Ovary (tissue), 7 donors: ENCODE measurements at regions not wholly inside any gene's neighbourhood (a gene's known extent, or its start where the extent isn't known, plus 50 kb on each side); places are given as distances from the start of the nearest gene placed in this dataset.

Experiments used
- DNase-seq, 5 donors: peaks; one replicate each; pipeline ENCODE4 v3.0.0-alpha.2; 2019 to 2020
- H3K27ac ChIP-seq, 2 donors: fragments of 200-600 bp; one replicate each; pipeline versions ENCODE4 v1.5.1 to v1.8.0; 2019 to 2022
- H3K27me3 ChIP-seq: fragments of 200-600 bp; one replicate; pipeline ENCODE4 v1.8.0; 2022
- H3K36me3 ChIP-seq: fragments of 200-600 bp; sonication (generic); one replicate; pipeline ENCODE4 v1.5.1; 2019
- H3K4me1 ChIP-seq: one replicate; pipeline ENCODE4 v1.8.1; 2013; ENCODE audit warnings: mild to moderate bottlenecking, moderate library complexity; ENCODE audit not compliant: insufficient read depth
- H3K4me3 ChIP-seq: fragments of 200-600 bp; sonication (generic); one replicate; pipeline ENCODE4 v1.5.1; 2017
- H3K9me3 ChIP-seq, 2 donors: fragments of 200-600 bp in 1 of 2; sonication (generic) in 1 of 2; one replicate each; pipeline versions ENCODE4 v1.5.1 to v1.8.1; 2013 to 2019; ENCODE audit warnings: mild to moderate bottlenecking in 1 of 2, moderate library complexity in 1 of 2
- EP300 ChIP-seq: sonication (generic); formaldehyde crosslinking; IDR thresholded peaks from one replicate; pipeline ENCODE4 v1.6.1; 2017; ENCODE audit warnings: antibody characterized with exemption
- POLR2A ChIP-seq: fragments of 450-650 bp; IDR thresholded peaks from one replicate; pipeline ENCODE4 v1.6.1; 2017; ENCODE audit warnings: antibody characterized with exemption, mild to moderate bottlenecking, moderate library complexity
- WGBS, 3 donors: extraction: QIAGEN DNeasy Blood & Tissue Kit in 1 of 3; methylation state at CpG; one replicate each; pipeline versions ENCODE4 v1.1.5 to v1.1.7; 2013 to 2017; 5-methylcytosine and 5-hydroxymethylcytosine counted together
- intact Hi-C, 4 donors: fragments of 100-400 bp; cut with DNase I; formaldehyde crosslinking; loops; one replicate each; pipeline versions ENCODE4 v1.11.0 to v1.15.1; 2022 to 2023
- TF ChIP-seq, protein P1 (sequence below), 3 donors: fragments of 450-650 bp in 2 of 3; fragments of 200-600 bp in 1 of 3; IDR thresholded peaks; one replicate each; pipeline versions ENCODE4 v1.5.1 to v1.8.0; 2016 to 2022; ENCODE audit warnings: antibody characterized with exemption in 3 of 3, mild to moderate bottlenecking in 1 of 3
- donor health status: DM: no; HTN: no; CAD: no; lungs with moderate emphysema.
- donor health status: DM: no; HTN: no; CAD: no.
- donor health status: Bipolar disorder and iron deficiency.
- donor health status: DM: no; HTN: no; CAD: no.
- donor health status: DM: yes; HTN: yes; CAD: no.

- no peaks in the 10 kb centered on the region for H3K27me3 ChIP-seq
- TF ChIP-seq EP300 (no peak), POLR2A (no peak)
- TF ChIP-seq, protein P1, sequence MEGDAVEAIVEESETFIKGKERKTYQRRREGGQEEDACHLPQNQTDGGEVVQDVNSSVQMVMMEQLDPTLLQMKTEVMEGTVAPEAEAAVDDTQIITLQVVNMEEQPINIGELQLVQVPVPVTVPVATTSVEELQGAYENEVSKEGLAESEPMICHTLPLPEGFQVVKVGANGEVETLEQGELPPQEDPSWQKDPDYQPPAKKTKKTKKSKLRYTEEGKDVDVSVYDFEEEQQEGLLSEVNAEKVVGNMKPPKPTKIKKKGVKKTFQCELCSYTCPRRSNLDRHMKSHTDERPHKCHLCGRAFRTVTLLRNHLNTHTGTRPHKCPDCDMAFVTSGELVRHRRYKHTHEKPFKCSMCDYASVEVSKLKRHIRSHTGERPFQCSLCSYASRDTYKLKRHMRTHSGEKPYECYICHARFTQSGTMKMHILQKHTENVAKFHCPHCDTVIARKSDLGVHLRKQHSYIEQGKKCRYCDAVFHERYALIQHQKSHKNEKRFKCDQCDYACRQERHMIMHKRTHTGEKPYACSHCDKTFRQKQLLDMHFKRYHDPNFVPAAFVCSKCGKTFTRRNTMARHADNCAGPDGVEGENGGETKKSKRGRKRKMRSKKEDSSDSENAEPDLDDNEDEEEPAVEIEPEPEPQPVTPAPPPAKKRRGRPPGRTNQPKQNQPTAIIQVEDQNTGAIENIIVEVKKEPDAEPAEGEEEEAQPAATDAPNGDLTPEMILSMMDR (IDR thresholded peaks at IDR 0.05), result no peak
- H3K4me3 ChIP-seq, result no peak overlapping the region
- no peaks in the 10 kb centered on the region for H3K36me3 ChIP-seq
- intact Hi-C loops, result no loop called here
- no peaks in the 10 kb centered on the region for H3K4me1 ChIP-seq
- no peaks in the 10 kb centered on the region for H3K9me3 ChIP-seq
- WGBS, 3 donors, result 91 to 95% (median 93%) methylated on average over 37 to 38 of the region's 38 CpGs
- no peak for DNase-seq
- H3K27ac ChIP-seq, result no peak overlapping the region
Observed at GRCh38 chr14:66094001-66094727, 392.0 kb upstream of the CCDC196 start.

- 88 to 96% (median 91%) methylated on average over 4 of the region's 4 CpGs for WGBS, 3 donors
- Histone ChIP-seq H3K27ac (no peak overlapping the region), H3K36me3 (no peaks in the 10 kb centered on the region), H3K9me3 (no peaks in the 10 kb centered on the region), H3K4me3 (no peak overlapping the region), H3K27me3 (no peaks in the 10 kb centered on the region), H3K4me1 (no peaks in the 10 kb centered on the region)
- TF ChIP-seq POLR2A (no peak), EP300 (no peak)
- TF ChIP-seq, protein P1 (IDR thresholded peaks at IDR 0.05), result no peak
- no peak for DNase-seq
- intact Hi-C loops, result no loop called here
Observed at GRCh38 chr14:66099451-66099850, 386.7 kb upstream of the CCDC196 start.

GRCh38 chr14:66099931-66100330, 386.2 kb upstream of the CCDC196 start:
- Histone ChIP-seq H3K4me1 (no peaks in the 10 kb centered on the region), H3K27ac (no peak overlapping the region), H3K36me3 (no peaks in the 10 kb centered on the region), H3K27me3 (no peaks in the 10 kb centered on the region), H3K4me3 (no peak overlapping the region), H3K9me3 (no peaks in the 10 kb centered on the region)
- intact Hi-C loops, result no loop called here
- no peak for TF ChIP-seq EP300
- TF ChIP-seq, protein P1 (IDR thresholded peaks at IDR 0.05), result no peak
- TF ChIP-seq POLR2A, result no peak
- no peak for DNase-seq
- 89 to 94% (median 89%) methylated on average over 1 of the region's 1 CpG for WGBS, 3 donors

DNA sequence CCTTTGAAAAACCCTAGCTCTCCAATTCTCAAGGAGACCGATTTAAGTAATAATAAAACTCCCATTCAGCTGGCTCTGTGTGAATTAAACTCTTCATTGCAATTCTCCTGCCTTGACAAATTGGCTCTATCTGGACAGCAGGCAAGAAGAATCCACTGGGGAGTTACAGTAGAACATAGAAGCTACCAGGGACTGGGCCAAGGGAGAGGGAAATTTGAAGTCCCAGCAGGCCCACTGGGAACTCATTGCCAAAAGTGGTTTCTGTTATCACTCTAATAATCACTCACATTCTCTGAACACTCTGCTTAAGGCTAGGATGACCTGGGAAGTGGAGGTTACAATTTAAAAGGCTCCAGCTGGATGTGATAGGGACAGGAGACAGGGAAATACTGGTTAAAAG, 384.5 kb upstream of the CCDC196 start:
- intact Hi-C loops, result no loop called here
- Histone ChIP-seq H3K9me3 (no peaks in the 10 kb centered on the region), H3K27ac (no peak overlapping the region), H3K4me3 (no peak overlapping the region), H3K4me1 (no peaks in the 10 kb centered on the region), H3K36me3 (no peaks in the 10 kb centered on the region), H3K27me3 (no peaks in the 10 kb centered on the region)
- 64 to 76% (median 72%) methylated on average over 1 of the region's 1 CpG for WGBS, 3 donors
- no peak for DNase-seq
- no peak for TF ChIP-seq POLR2A
- no peak for TF ChIP-seq EP300
- TF ChIP-seq, protein P1 (IDR thresholded peaks at IDR 0.05), result no peak
